ENCODE measurements at regions not wholly inside any gene's neighbourhood (a gene's known extent, or its start where the extent isn't known, plus 50 kb on each side); places are given as distances from the start of the nearest gene placed in this dataset.

DNA sequence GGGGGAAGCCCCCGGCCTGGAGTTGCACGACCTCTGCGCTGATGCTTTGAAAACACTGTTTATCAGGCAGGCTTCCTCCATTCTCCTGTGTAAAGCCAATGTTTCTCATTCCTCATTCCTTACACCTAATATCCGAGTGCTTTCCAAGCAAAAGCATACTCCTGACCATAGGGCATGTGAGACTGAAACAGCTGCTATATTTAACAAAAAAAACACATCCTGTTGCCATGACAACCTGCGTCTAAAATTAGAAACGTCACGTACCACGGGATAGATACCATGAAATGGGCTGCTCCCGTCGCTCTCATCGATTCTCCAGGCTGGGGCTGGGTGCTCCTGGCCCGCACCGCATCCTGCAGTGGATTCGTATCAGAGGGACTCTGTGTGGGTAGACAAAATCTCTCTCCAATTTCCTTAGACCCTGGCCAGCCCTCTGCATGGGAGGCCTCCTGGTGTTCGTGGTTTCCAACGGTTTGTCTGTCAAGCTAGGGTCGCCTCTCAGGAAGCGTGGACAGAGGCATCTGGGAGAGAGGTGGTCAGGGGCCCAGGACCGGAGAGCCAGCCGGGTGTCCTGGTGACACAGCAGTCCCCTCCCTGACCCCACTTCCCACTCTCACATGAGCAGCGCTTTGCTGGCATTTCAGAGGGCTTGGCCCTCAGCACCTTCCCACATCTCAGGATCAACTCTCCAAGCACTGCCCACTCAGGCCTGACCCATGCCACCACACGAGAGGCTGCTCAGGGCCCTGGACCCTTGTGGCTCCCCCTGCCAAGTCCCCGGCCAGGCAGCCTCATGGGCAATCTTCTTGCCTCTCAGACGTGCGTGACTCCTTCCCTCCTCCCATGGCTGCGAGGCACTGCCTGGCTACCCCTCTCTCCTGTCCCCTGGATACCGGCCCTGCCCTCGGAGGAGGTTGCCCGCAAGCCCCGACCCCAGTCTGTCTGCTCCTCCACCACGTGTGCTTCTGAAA lies 268.1 kb downstream of the NDUFA10 start:
- no peak for DNase-seq

DNA sequence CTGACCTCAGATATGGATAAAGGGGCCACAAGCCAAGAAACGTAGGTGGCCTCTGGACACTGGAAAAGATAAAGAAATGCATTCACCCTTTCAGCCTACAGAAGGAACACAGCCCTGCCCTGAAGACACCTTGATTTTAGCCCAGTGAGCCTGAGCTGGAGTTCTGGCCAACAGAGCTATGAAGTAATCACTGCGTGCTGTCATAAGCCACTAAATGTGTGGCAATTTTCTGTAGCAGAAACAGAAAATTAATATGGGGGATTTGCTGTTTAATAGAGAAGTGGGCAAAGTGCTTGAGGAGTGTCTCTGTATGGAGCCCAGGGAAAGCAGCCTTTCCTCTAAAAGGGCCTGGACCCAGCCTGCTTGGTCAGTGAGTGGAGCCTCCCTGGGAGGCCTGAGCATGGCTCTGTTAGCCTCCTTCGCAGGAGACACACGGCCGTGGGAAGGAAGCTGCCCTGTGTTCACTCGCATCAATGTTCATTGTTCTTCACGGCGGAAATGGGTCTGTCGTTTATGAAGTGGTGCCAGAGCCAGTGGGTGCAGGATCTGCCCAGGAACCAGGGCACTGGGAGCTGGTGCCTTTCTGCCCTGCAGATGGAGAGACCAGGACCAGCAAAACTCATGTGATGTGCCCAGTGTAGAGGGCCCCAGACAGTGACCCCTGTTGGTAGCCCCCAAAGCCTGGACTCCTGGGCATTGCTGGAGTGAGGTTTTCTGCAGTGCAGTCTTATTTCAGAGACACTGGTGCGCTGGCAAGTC lies 268.9 kb downstream of the NDUFA10 start:
- no peak for DNase-seq

DNA sequence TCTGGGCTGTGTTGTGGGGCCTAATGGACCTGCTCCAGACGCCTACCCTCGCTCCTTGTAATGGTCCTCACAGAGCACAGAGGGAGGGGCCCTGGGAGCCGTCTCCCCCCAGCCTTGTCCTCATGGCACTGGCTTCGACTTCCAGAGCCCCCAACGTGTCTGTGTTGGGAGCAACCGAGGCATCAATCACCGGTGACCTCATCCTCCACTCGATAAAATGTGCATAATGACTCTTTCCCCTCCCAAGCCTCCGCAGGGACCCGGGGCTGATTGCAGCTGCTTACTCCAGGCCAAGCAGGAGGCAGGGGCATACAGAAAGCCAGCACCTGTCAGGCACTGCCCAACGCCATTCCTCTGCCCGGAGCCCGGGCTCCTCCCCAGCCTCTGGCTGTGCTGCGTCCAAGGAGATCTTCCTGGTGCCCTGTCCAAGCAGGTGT lies 271.7 kb downstream of the NDUFA10 start:
- DNase-seq: no peak

GRCh38 chr2:239752951-239753350 lies 272.2 kb downstream of the NDUFA10 start:
- no peak for DNase-seq

DNA sequence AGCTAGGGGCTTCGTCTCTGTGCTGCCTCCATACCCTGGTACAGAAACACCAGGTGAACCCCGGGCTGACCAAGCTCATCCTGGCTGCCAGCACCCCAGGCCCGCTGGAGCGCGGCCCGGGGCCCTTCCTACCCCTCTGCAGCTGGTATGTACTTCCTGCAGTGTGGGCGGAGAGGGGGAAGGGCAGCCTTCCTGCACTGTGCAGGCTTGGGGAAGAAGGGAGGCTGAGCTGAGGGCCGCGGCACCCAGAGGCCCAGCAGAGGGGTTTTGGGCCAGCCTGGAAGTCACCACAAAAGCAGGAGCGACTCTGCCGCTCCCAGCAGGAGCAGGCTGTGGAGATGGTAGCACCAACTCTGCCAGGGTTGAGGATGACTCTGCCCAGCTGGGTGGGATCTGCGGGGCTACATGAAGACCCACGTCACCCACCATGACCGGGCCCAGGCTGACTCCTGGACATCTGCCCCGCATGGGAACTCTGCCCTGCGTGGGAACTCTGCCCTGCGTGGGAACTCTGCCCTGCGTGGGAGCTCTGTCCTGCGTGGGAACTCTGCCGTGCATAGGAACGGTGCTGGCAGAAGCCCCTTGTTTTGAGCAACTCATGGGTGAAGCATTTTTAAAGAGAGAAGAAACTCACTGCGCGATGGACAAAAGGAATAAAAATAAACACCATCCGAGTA lies 273.3 kb downstream of the NDUFA10 start:
- DNase-seq: peak; percentile 31

DNA sequence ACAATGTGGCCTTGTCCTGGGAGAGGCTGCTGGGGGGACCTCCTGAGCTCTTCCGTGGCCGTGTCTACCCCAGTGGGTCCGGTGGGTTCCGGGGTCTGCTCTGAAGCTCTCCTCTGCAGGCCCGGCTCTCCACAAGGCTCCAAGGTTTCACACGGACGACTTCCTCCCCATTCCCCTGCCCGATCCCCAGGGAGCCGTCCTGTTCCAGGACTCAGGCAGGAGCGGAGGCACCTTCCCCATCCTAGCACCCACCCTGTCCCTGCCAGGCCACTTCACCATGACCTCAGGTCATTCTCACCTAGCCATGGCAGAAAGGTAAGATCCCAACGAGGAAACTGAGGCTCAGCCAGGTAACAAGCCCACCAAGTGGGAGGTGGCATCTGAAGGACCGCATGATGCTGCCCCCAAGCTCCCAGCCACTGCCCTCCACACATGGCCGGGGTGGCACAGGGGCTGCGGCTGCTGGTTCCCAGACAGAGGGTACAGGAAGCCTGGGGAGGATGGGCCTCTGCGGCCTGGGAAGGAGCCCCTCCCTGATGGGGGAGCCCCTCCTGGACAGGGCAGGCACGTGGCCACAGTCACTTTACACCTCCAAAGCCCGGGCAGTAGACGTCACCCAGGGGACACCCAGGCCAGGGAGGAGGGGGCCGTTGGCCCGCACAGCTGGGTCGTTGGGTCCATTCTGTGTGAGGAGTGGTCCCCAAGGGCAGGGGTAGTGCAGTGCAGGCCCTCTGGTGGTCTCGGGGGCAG lies 274.0 kb downstream of the NDUFA10 start:
- no peak for DNase-seq

GRCh38 chr2:239750045-239750835 lies 274.9 kb downstream of the NDUFA10 start:
- no peak for DNase-seq

GRCh38 chr2:239749272-239749873 lies 275.8 kb downstream of the NDUFA10 start:
- DNase-seq: no peak

GRCh38 chr2:239748811-239749210 lies 276.3 kb downstream of the NDUFA10 start:
- DNase-seq: no peak

- no peak for DNase-seq
These were observed 277.4 kb downstream of the NDUFA10 start for GRCh38 chr2:239747771-239748170.

GRCh38 chr2:239747274-239747673 lies 277.9 kb downstream of the NDUFA10 start:
- DNase-seq: no peak

DNA sequence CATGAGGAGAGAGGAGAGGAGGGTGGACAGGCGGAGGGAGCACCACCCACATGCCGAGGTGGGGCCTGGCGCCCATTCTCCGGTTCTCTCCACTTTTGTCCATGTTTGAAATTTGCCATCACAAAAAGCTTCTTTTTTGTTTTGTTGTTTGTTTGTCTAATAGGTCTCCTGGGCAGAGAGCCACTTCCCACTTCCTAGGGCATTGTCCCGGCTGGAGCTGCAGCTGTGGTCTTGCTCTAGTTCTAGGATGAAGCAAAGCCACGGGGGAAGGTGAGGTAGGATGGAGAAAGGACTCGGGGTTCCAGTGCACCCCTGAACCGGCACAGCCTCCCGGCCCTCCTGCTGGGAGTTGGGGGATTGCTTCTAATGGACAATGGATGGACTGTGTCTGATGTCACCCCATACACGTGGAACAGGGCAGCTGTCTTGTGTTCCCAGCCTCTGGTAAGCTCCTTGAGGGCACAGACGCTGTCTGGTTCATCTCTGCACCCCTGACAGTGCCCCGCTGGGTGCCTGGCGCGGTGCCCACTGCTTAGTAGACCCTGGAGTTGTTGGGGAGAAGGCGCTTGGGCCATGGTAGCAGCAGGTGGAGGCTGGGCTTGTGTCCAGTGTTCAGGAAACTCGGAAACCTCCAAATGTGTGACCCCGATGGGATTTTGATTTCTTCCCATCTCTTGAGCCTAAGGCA lies 278.4 kb downstream of the NDUFA10 start:
- DNase-seq: no peak

DNA sequence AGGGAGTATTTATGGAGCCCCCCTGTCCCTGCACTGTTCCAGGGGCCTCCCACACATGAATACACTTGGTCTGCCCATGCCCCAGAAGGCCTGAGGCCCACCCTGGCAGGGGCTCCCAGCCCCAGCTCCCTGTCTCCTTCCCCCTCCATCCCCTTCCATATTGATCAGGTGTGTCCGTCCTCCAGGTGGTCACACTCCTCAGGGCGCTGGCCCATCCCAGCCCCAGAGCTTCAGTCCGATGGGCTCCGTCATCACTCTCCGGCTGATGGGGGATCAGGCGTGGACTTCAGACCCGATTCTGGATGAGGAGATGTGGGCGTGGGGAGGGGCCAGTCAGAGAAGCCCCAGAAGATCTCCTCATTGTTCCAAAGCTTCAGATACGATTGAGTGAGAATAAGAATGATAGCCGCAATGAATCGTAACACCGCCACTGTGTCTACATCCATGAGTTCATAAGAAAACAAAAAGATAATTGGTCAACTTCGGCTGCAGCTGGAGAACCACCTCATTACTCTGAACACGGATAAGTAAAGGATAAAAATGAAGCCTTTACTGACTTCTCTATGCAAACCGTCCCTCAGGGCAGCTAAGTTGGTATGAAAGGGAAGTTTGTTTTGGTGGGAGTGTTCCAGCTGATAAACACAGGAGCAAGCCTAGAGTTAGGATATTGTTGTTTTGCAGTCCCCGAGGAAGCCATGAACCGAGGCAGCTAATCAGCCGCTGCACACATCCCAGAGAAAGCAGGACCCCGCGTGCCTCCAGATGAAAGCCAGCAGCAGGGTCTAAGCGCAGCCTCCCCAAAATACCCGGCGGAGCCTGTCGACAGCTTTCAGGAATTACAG lies 279.5 kb downstream of the NDUFA10 start:
- DNase-seq: no peak

- DNase-seq: no peak
These were observed 280.3 kb downstream of the NDUFA10 start for GRCh38 chr2:239744706-239745340.

DNA sequence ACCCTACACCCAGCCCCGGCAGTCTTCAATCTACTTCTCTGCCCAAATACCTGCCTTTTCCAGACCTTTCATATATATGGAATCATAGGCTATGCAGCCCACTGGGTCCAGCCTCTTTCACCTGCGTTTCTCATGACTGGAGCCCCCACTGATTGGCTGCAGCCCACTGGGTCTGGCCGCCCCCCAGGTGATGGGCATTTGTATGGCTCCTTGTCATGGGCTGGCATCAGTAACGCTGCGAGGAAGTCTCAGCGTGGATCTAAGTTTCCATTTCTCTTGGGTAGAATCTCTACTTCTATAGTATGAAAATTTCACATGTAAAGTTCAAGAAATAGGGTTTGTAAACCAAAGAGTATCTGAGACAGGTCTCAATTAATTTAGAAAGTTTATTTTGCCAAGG lies 281.9 kb downstream of the NDUFA10 start:
- DNase-seq: no peak

- DNase-seq: no peak
These were observed 282.8 kb downstream of the NDUFA10 start for GRCh38 chr2:239742377-239742776.

GRCh38 chr2:239739206-239739605 lies 285.9 kb downstream of the NDUFA10 start:
- no peak for DNase-seq

DNA sequence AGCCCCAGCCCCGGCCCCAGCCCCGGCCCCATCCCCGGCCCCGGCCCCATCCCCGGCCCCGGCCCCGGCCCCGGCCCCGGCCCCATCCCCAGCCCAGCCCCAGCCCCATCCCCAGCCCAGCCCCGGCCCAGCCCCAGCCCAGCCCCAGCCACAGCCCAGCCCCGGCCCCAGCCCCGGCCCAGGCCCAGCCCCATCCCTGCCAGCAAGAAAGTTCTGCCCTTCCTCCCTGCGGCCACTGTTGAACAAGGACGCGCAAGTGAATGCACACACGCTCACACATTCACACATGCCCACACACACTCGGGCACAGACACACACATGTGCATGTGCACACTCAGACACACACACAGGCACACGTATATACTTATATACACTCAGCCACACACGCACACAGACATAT lies 287.0 kb downstream of the NDUFA10 start:
- DNase-seq: no peak

DNA sequence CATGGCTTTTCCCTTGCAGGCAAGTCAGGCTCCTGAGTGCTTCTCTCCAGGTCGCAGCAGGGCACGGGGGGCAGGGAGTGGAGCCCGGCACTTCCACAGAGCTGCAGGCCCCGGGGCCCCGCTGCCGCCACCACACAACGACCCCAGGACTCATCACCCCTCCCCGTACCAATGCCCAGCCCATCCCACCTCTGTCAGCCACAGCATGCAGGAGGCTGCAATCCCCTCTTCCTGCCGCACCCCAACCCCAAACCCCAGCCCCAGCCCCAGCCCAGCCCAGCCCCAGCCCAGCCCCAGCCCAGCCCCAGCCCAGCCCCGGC lies 288.0 kb downstream of the NDUFA10 start:
- DNase-seq: no peak

All from KG1 (cell line).